ENCODE measurements at regions not wholly inside any gene's neighbourhood (a gene's known extent, or its start where the extent isn't known, plus 50 kb on each side); places are given as distances from the start of the nearest gene placed in this dataset.
A peak's percentile ranks its signal among the peaks of the same experiment; 100 is the strongest.

GRCh38 chr12:19998411-19998810 is 369.9 kb upstream of the PDE3A start:
- Histone ChIP-seq H3K9me3 (ENCODE audit: control insufficient read depth, insufficient read depth, low read length) (no peaks in the 10 kb centered on the region), H4K91ac (ENCODE audit: insufficient read depth, low read depth, low read length) (peak overlapping the region; percentile 6; the same call in 1 of the 2 replicates), H3K27me3 (ENCODE audit: control insufficient read depth, insufficient read depth, low read length) (no peaks in the 10 kb centered on the region), H2AFZ (replicated peaks; ENCODE audit: low read length, poor library complexity) (no peak overlapping the region), H3K14ac (replicated peaks; ENCODE audit: low read depth, low read length) (no peak overlapping the region), H3K23ac (ENCODE audit: low read depth, low read length) (no peak overlapping the region), H3K4ac (ENCODE audit: low read depth, low read length) (no peak overlapping the region), H3K4me1 (ENCODE audit: control insufficient read depth, insufficient read depth, low read length) (peaks cover 7% of the 10 kb centered on the region), H3K79me1 (ENCODE audit: low read depth in 1 of 2, low read length in 2 of 2) (no peaks in the 10 kb centered on the region), H3K4me2 (ENCODE audit: low read depth, low read length) (no peak overlapping the region), H2BK15ac (ENCODE audit: low read depth, low read length) (no peak overlapping the region), H2BK120ac (ENCODE audit: low read depth, low read length) (peak overlapping the region; percentile 37; the same call in 1 of the 2 replicates), H2BK20ac (ENCODE audit: low read depth, low read length) (0 out of 2 replicates have a peak overlapping the region, but pooled peaks have one; percentile 34), H3K18ac (ENCODE audit: low read depth, low read length) (peak overlapping the region; percentile 88), H4K8ac (ENCODE audit: low read depth in 2 of 2, low read length in 2 of 2) (no peak overlapping the region), H4K20me1 (ENCODE audit: insufficient read depth, low read length) (no peaks in the 10 kb centered on the region), H3K27ac (ENCODE audit: insufficient read depth, low read length) (peak overlapping the region; percentile 70; the same call in 1 of the 2 replicates), H3K36me3 (ENCODE audit: control insufficient read depth, insufficient read depth, low read length) (no peaks in the 10 kb centered on the region), H4K5ac (ENCODE audit: low read depth, low read length) (peak overlapping the region; percentile 84; the same call in 1 of the 2 replicates), H3K4me3 (ENCODE audit: insufficient read depth, low read depth, low read length) (no peak overlapping the region), H3K9me1 (ENCODE audit: insufficient read depth, low read length) (no peaks in the 10 kb centered on the region), H2AK9ac (replicated peaks; ENCODE audit: low read depth, low read length, poor library complexity) (no peak overlapping the region), H2BK5ac (ENCODE audit: low read depth, low read length, poor library complexity, severe bottlenecking) (peak overlapping the region; percentile 15), H2AK5ac (ENCODE audit: low read depth, low read length) (peak overlapping the region; percentile 58), H3K56ac (ENCODE audit: extremely low read depth, insufficient read depth, low read length) (no peak overlapping the region), H3K9ac (ENCODE audit: low read depth, low read length) (no peak overlapping the region; the same call in 1 of the 2 replicates)
- in situ Hi-C loops (cut with MboI; ENCODE audit: low sequenced_read_pairs), result loop anchor here (25.0 kb wide), 1 partner anchor 236 kb away; no protein-coding TSS in a partner anchor
- dilution Hi-C loops (cut with HindIII; ENCODE audit: low sequenced_read_pairs, unreplicated experiment), result no loop called here
- ChIA-PET CTCF (no interaction called here), POLR2A (ENCODE audit: unreplicated experiment) (no interaction called here)
- intact Hi-C loops (cut with micrococcal nuclease), result loop anchor here (5.0 kb wide), 2 partner anchors 369 to 604 kb away; partner anchors contain the start of gene PDE3A
- TF ChIP-seq RAD21 (IDR thresholded peaks at IDR 0.05; ENCODE audit: low read length) (no peak), USF2 (IDR thresholded peaks at IDR 0.05; ENCODE audit: low read depth, low read length) (no peak), RCOR1 (IDR thresholded peaks at IDR 0.05; ENCODE audit: insufficient replicate concordance, low read length) (no peak), SMC3 (IDR thresholded peaks at IDR 0.05; ENCODE audit: low read depth, low read length) (no peak), MXI1 (IDR thresholded peaks at IDR 0.05; ENCODE audit: borderline replicate concordance, low read depth, low read length) (no peak), MAZ (IDR thresholded peaks at IDR 0.05; ENCODE audit: borderline replicate concordance, low read depth, low read length) (no peak), NFE2L2 (IDR thresholded peaks at IDR 0.05; ENCODE audit: low read depth, low read length) (no peak), FOS (IDR thresholded peaks at IDR 0.05; ENCODE audit: low read depth, low read length) (no peak), ELK1 (IDR thresholded peaks at IDR 0.05; ENCODE audit: borderline replicate concordance, low read depth, low read length) (no peak), CHD1 (IDR thresholded peaks at IDR 0.05; ENCODE audit: low read depth, low read length) (no peak)
- DNase-seq, result no peak
- no CpG with 5 or more reads among the region's 1 CpG for WGBS, 2 experiments (ENCODE audit: extremely low coverage in 2 of 2, insufficient read length in 1 of 2)
- no TSS peak for BruUV-seq (replicated peaks)
- no peak for ATAC-seq (ENCODE audit: low read depth)
